GM12878 (cell line): ENCODE measurements at regions not wholly inside any gene's neighbourhood (a gene's known extent, or its start where the extent isn't known, plus 50 kb on each side); places are given as distances from the start of the nearest gene placed in this dataset.

Source experiments
- ATAC-seq: fragments of 200-7000 bp; cut with Tn5 transposase; 3 replicates; pipeline ENCODE4 v1.9.1; 2020; ENCODE audit warnings: mild to moderate bottlenecking, moderate library complexity
- BruUV-seq: library from RNA; stranded (reverse); fragments of 400-500 nt; replicated peaks from 2 replicates; lab custom pipeline; 2021; lab: Mats Ljungman, UMichigan
- CTCF ChIA-PET: fragments of 300-600 bp; sonication (Branson Sonifier 250); formaldehyde crosslinking; extraction: SDS; loops from one replicate; lab custom pipeline; 2021; ENCODE audit warnings: inconsistent platforms; lab: Yijun Ruan, JAX
- POLR2A ChIA-PET: fragments of 350-600 bp; formaldehyde crosslinking; extraction: SDS; loops from one replicate; lab custom pipeline; 2021; ENCODE audit warnings: inconsistent platforms; lab: Charles Lee
- RAD21 ChIA-PET: fragments of 300-600 bp; sonication (Branson Sonifier 250); formaldehyde crosslinking; loops from one replicate; lab custom pipeline; 2023; ENCODE audit warnings: antibody characterized with exemption; ENCODE audit not compliant: unreplicated experiment; lab: Charles Lee
- SMC1A ChIA-PET: fragments of 300-600 bp; sonication (Branson Sonifier 250); formaldehyde crosslinking; loops from one replicate; lab custom pipeline; 2023; ENCODE audit not compliant: unreplicated experiment, uncharacterized antibody; lab: Charles Lee
- DNase-seq: peaks from one replicate; pipeline ENCODE4 v3.0.0-alpha.2; 2011; ENCODE audit warnings: low read depth, low spot score
- FAIRE-seq: peaks from 3 replicates; lab custom pipeline; 2011; peaks lifted over from hg19 to GRCh38; lab: Jason Lieb, UNC
- H2AFZ ChIP-seq: 2 replicates; pipeline ENCODE4 v1.6.0; 2011; ENCODE audit warnings: low read depth, low read length, control low read depth; ENCODE audit not compliant: control insufficient read depth
- H3K27ac ChIP-seq: 2 replicates; pipeline ENCODE4 v1.5.1; 2011; ENCODE audit warnings: control low read depth; ENCODE audit not compliant: control insufficient read depth, insufficient read depth
- H3K27me3 ChIP-seq, 2 experiments: replicated peaks in 1 of 2; 2 replicates each; pipeline versions ENCODE4 v1.6.0 to v1.6.1; 2011; ENCODE audit warnings: low read length in 1 of 2; ENCODE audit not compliant: control insufficient read depth in 2 of 2, insufficient read depth in 2 of 2
- H3K36me3 ChIP-seq, 2 experiments: 2 replicates each; pipeline ENCODE4 v1.5.1; 2011; ENCODE audit warnings: low read length in 1 of 2; ENCODE audit not compliant: control insufficient read depth in 2 of 2, insufficient read depth in 2 of 2
- H3K4me1 ChIP-seq: 2 replicates; pipeline ENCODE4 v1.6.1; 2011; ENCODE audit warnings: mild to moderate bottlenecking, low read length, moderate library complexity, mixed read lengths; ENCODE audit not compliant: control insufficient read depth, insufficient read depth
- H3K4me2 ChIP-seq: 2 replicates; pipeline ENCODE4 v1.6.0; 2011; ENCODE audit warnings: control low read depth; ENCODE audit not compliant: control insufficient read depth, insufficient read depth
- H3K4me3 ChIP-seq: fragments of 200-600 bp; sonication (generic); 2 replicates; pipeline ENCODE4 v1.5.1; 2016
- H3K79me2 ChIP-seq: 2 replicates; pipeline ENCODE4 v1.6.0; 2011; ENCODE audit warnings: low read length; ENCODE audit not compliant: control insufficient read depth, insufficient read depth
- H3K9ac ChIP-seq: 2 replicates; pipeline ENCODE4 v1.8.0; 2011; ENCODE audit warnings: low read length, control low read depth, mixed read lengths; ENCODE audit not compliant: control insufficient read depth, insufficient read depth
- H3K9me3 ChIP-seq: replicated peaks from 3 replicates; pipeline ENCODE4 v1.5.1; 2011; ENCODE audit warnings: mild to moderate bottlenecking, low read length; ENCODE audit not compliant: control insufficient read depth, insufficient read depth
- H4K20me1 ChIP-seq: 2 replicates; pipeline ENCODE4 v1.6.0; 2011; ENCODE audit not compliant: control insufficient read depth, insufficient read depth
- E2F4 ChIP-seq: IDR thresholded peaks from 2 replicates; pipeline ENCODE4 v1.6.1; 2012; ENCODE audit warnings: low read depth, low read length, improper control_type of control experiment
- ETV6 ChIP-seq, 2 experiments: fragments of 450-650 bp in 1 of 2; IDR thresholded peaks in 1 of 2; conservative IDR thresholded peaks in 1 of 2; 2 replicates each; pipeline ENCODE4 v1.6.1; 2014; ENCODE audit warnings: antibody characterized with exemption in 1 of 2, borderline replicate concordance in 1 of 2, low read depth in 1 of 2, mild to moderate bottlenecking in 1 of 2, moderate library complexity in 1 of 2
- MXI1 ChIP-seq: fragments of 150-350 bp; IDR thresholded peaks from 2 replicates; pipeline ENCODE4 v1.6.1; 2011; ENCODE audit warnings: low read depth, mild to moderate bottlenecking, inconsistent platforms, low read length, improper control_type of control experiment
- PRDM15 ChIP-seq: fragments of 450-650 bp; formaldehyde crosslinking; IDR thresholded peaks from 2 replicates; pipeline ENCODE4 v1.4.0; 2020; ENCODE audit warnings: mild to moderate bottlenecking, moderate library complexity
- TARDBP ChIP-seq: IDR thresholded peaks from 2 replicates; pipeline ENCODE4 v1.6.1; 2016; ENCODE audit warnings: borderline replicate concordance
- USF1 ChIP-seq: IDR thresholded peaks from 2 replicates; pipeline ENCODE4 v1.6.1; 2011; ENCODE audit warnings: borderline replicate concordance, low read depth, mild to moderate bottlenecking, moderate library complexity, mixed read lengths, low read length; ENCODE audit not compliant: insufficient read depth; ENCODE audit errors: extremely low read length
- ZBTB40 ChIP-seq: fragments of 450-650 bp; IDR thresholded peaks from 2 replicates; pipeline ENCODE4 v1.6.1; 2016; ENCODE audit warnings: mild to moderate bottlenecking, moderate library complexity, borderline replicate concordance
- WGBS: methylation state at CpG from one replicate; pipeline ENCODE4 v1.1.6; 2016; ENCODE audit warnings: low lambda C conversion rate; ENCODE audit not compliant: insufficient replicate concordance, insufficient coverage; ENCODE audit errors: missing lambda C conversion rate; 5-methylcytosine and 5-hydroxymethylcytosine counted together
- in situ Hi-C: fragments of 300-500 bp; cut with MboI; formaldehyde crosslinking; loops from 9 replicates; pipeline ENCODE4 v1.14.3; 2018; ENCODE audit warnings: mixed read lengths
- intact Hi-C: fragments of 100-400 bp; cut with micrococcal nuclease; formaldehyde crosslinking; loops from one replicate; pipeline ENCODE4 v1.14.2; 2022; ENCODE audit not compliant: unreplicated experiment

GRCh38 chr22:47232197-47232596, 469.7 kb downstream of the TBC1D22A start:
- ChIA-PET RAD21 (no interaction called here), POLR2A (no interaction called here), SMC1A (no interaction called here), CTCF (no interaction called here)
- WGBS = 1% methylated on average over 4 of the region's 4 CpGs
- FAIRE-seq = no peak
- Histone ChIP-seq H2AFZ (no peak overlapping the region), H3K4me2 (no peak overlapping the region), H4K20me1 (no peaks in the 10 kb centered on the region), H3K27ac (no peak overlapping the region), H3K9ac (no peak overlapping the region), H3K9me3 (no peaks in the 10 kb centered on the region; the same call in 2 of the 3 replicates), H3K27me3 (no peaks in the 10 kb centered on the region), H3K4me3 (no peak overlapping the region), H3K4me1 (no peaks in the 10 kb centered on the region), H3K79me2 (no peaks in the 10 kb centered on the region), H3K36me3 (no peaks in the 10 kb centered on the region)
- ATAC-seq = no peak
- intact Hi-C loops (no loop called here), in situ Hi-C loops (no loop called here)
- TF ChIP-seq TARDBP (no peak), E2F4 (no peak), ETV6 (conservative IDR thresholded peaks at IDR 0.05 in 1 of 2, IDR thresholded peaks at IDR 0.05 in 1 of 2; ENCODE audit: borderline replicate concordance in 1 of 2, low read depth in 1 of 2) (no peak), MXI1 (no peak), PRDM15 (CRISPR knock-in tag) (no peak), ZBTB40 (no peak), USF1 (no peak)
- DNase-seq = no peak
- BruUV-seq = no TSS peak
